Fibroblast of skin of back (primary cell): ENCODE measurements at regions not wholly inside any gene's neighbourhood (a gene's known extent, or its start where the extent isn't known, plus 50 kb on each side); places are given as distances from the start of the nearest gene placed in this dataset.
"Not testable (repeated sequence)": the region's sequence is repeated elsewhere in the genome, so short reads cannot be mapped to it uniquely, and the experiment has no call there.

Experiments
- DNase-seq: peaks from one replicate; pipeline ENCODE4 v3.0.0-alpha.2; 2013

- not testable (repeated sequence) for DNase-seq
Observed at GRCh38 chr17:13659051-13659450, 57.3 kb upstream of the HS3ST3A1 start.

- no peak for DNase-seq
Observed at GRCh38 chr17:13665872-13666635, 64.3 kb upstream of the HS3ST3A1 start.

DNA sequence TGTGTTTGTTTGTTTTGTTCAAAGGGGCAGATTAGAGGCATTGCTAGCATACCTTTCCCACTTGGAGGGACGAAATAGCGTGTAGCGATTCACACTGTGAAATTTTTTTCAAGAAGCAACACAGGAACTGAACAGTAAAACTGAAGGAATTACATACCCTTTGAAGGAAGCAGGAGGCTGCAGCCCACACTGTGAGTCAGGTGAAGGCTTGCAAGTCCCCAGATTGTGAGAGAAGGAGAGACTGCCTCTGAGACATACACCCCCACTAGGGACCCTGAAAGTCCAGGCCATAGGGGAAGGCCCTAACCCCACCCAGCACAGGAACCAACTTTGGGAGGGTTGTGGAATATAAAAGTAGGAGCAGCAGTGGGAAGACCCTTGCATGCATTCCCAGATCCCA lies 69.6 kb upstream of the HS3ST3A1 start:
- DNase-seq = no peak

DNA sequence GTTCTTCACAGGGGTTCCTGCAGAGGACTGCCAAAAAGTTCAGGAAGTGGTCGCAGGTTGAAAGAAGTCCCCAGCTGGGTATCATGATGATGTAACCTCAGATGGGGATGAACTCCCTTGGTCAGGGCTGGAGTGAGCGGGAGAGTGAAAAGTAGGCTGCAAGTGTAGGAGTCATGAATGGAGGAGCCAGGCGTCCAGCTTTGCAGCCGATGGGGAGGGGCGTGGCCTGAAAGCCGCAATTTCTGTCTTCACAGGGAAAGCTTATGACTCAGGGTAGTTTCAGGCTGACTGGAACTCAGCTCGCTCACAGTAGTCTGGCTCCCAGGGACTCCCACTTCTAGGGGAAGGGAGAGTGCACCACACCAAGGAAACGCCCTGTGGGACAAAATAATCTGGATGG lies 70.0 kb upstream of the HS3ST3A1 start:
- DNase-seq = peak; percentile 48

DNA sequence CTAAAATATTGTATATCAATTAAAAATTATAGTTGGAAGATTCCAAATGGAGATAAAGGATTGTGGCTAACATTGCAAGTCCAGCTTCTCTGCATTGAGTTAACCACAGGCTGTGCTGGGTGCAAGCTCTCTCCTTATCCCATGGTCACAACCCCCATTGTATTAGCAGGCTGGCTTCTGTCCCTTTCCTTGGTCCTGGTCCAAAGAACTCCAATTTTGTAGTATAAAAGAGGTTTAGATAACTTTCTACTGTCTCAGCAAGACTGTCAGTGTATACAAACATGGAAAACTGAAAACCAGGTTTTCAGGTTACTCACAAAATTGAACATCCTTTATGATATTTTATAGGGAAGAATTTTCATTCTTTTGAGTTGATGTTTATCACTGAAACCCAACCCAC lies 76.6 kb upstream of the HS3ST3A1 start:
- no peak for DNase-seq

GRCh38 chr17:13678841-13679240 lies 77.1 kb upstream of the HS3ST3A1 start:
- DNase-seq = no peak

GRCh38 chr17:13688716-13689115 lies 87.0 kb upstream of the HS3ST3A1 start:
- DNase-seq = no peak

GRCh38 chr17:13690806-13691205 lies 89.1 kb upstream of the HS3ST3A1 start:
- peak; percentile 59 for DNase-seq

GRCh38 chr17:13694934-13695333 lies 93.2 kb upstream of the HS3ST3A1 start:
- no peak for DNase-seq

DNA sequence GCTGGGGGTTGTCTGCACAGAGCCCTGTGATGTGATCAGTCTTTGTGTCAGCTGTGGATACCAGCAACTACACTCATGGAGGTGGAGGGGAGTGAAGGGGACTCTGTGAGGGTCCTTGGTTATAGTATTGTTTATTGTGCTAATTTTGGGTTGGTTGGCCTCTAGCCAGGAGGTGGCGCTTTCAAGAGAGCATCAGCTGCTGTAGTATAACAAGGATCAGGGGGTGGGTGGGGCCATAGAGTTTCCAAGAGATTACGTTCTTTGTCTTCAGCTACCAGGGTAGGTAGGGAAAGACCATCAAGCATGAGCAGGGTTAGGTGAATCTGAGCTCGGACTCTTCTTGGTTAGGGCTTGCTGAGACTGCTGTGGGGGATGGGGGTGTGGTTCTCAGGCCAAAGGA lies 97.1 kb upstream of the HS3ST3A1 start:
- DNase-seq = no peak

GRCh38 chr17:13699261-13699660 lies 97.5 kb upstream of the HS3ST3A1 start:
- DNase-seq = no peak

GRCh38 chr17:13702266-13702665 lies 100.5 kb upstream of the HS3ST3A1 start:
- peak; percentile 31 for DNase-seq

- DNase-seq = peak; percentile 82
Observed at GRCh38 chr17:13704333-13704732, 102.6 kb upstream of the HS3ST3A1 start.

GRCh38 chr17:13705221-13705620 lies 103.5 kb upstream of the HS3ST3A1 start:
- no peak for DNase-seq

- no peak for DNase-seq
Observed at GRCh38 chr17:13721705-13722104, 120.0 kb upstream of the HS3ST3A1 start.

DNA sequence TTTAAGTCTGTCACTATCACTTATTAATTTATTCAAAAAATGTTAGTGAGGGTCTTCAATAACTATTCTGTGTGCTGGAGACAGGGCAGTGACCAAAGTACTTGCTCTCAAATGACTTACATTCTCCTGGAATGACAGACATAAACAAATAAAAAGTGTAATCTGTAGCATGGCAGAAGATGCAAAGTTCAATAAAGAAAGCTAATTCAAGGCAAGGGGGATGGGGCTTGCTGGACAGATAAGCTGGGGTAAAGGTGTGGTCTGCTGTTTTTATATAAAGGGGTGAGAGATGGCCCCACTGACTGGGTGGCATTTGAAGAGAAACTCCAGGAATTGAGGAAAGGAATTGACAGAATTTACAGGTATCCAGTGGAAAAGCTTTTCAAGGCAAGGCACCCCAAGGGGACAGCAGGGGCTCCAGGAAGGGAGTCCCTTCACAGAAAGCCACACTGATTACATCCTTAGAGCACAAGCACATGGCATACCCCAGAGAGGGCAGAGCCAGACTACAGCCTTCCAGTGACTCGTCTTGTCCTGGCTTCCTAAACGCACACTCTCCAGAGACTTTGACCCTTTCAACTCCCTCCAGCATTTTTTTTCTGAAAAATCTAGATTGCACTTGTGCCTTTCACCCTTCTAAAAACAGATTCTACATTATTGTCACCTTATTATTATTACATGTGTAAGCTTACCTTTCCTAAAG lies 123.7 kb upstream of the HS3ST3A1 start:
- DNase-seq = peak; percentile 65

DNA sequence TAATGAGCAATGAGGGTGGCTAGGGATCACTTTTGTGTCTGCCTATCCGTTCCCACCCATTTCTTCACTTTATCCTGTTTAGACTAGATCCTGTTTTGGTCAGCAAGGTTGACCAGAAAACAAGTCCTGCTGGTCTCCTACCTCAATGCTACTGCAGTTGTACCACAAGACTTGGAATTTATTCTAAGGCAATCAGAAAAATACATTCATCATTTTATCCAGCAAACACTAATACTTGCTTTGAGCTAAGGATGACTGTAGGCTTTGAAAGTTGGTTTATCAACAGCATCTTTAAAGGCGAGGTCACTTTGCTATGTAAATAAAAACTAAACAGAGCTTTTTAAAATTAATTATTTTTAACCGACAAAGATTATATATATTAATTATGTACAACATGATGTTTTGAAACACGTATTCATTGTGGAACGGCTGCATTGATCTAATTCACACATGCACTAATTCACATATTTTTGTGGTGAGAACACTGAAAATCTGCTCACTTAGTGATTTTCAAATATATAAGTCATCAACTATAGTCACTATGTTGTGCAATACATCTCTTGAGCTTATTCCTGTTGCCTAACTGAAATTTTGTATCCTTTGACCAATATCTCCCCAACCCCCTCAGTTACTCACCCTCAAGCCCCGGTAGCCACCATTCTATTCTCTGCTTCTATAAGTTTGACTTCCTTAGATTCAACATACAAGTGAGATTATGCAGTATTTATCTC lies 125.9 kb upstream of the HS3ST3A1 start:
- peak; percentile 75 for DNase-seq

- DNase-seq = peak; percentile 56
Observed at GRCh38 chr17:13728781-13729180, 127.1 kb upstream of the HS3ST3A1 start.

- DNase-seq = no peak
Observed at GRCh38 chr17:13729466-13730134, 127.9 kb upstream of the HS3ST3A1 start.

DNA sequence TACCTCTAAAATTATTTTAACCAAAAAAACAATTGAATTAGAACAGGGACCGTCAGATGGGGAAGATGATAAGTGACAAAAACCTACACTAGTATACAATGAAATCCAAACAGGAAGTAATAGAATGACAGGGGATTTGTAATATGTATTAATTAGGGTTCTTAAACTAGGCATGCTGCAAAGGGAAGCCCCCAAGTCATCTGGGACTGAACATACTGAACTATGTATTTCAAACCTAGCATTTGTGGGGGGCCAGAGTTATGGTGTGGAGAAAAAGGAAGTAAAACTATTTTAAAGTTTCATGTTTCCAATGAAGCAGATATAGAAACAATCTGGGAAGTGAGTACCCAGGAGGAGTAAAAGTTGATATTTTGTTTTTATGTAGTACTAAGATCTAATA lies 133.2 kb upstream of the HS3ST3A1 start:
- DNase-seq = no peak

DNA sequence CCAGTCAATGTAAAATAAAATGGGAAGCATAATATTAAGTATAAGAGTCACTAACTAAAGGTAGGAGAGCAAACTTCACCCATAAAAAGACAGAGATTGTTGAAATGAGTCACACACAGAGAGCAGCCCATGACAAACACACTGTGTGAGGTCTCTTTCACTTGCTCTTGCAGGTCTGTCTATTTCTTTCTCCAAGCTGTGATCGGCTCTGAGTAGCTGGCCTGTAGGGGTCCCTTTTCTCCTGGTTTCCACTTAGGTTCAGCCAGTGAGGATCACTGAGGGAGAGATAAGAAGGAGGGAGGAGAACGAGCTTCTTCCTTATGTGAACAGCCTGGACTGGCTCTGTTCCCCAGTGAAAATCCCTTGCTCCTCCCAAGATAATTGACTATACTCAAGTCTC lies 133.7 kb upstream of the HS3ST3A1 start:
- peak; percentile 43 for DNase-seq

DNA sequence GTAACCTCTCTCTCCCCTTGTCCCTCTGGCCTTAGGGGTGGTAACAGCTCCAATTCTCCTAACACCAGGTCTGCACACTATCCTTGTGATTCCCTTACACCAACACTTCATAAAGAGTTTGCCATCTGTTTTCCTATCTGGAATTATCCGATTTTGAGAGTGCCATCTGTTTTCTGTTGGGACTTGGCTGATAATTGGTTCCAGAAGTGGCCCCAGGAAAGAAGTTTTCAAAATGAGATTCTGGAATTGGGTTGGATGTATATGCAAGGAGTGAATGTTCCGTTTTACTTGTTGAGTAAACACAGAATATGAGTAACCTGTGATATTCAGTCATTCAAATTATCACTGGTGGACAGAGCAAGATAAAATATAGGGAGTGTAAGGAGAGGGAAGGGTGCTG lies 134.1 kb upstream of the HS3ST3A1 start:
- DNase-seq = no peak

DNA sequence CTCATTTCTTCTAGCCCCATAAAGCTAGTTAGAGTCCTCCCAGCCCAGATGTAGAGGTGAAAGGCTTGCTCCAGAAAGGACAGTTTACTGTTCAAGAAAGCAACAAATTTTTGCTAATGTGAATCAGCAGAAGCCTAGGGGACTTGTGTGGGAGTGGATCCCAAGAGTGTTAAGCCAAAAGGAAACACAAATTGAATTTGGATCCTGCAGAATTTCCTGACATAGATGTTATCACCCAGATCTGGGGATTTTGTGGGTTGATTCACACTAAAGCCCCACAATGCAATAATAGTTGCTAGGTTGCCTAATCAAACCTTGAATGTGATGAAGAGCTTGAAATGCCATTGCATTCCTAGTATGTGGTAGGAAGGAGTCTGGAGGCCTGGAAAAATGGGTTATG lies 135.2 kb upstream of the HS3ST3A1 start:
- DNase-seq = peak; percentile 41
